Hippocampal formation (tissue), 2 donors: ENCODE measurements at regions not wholly inside any gene's neighbourhood (a gene's known extent, or its start where the extent isn't known, plus 50 kb on each side); places are given as distances from the start of the nearest gene placed in this dataset.
"Not testable (repeated sequence)": the region's sequence is repeated elsewhere in the genome, so short reads cannot be mapped to it uniquely, and the experiment has no call there.

Experiments used
- DNase-seq, 2 donors: peaks; one replicate each; lab custom pipeline; 2025; lab: John Stamatoyannopoulos, UW

- no peak for DNase-seq
Measured at GRCh38 chr1:199220031-199220430, 581.2 kb downstream of the PTPRC start.

DNA sequence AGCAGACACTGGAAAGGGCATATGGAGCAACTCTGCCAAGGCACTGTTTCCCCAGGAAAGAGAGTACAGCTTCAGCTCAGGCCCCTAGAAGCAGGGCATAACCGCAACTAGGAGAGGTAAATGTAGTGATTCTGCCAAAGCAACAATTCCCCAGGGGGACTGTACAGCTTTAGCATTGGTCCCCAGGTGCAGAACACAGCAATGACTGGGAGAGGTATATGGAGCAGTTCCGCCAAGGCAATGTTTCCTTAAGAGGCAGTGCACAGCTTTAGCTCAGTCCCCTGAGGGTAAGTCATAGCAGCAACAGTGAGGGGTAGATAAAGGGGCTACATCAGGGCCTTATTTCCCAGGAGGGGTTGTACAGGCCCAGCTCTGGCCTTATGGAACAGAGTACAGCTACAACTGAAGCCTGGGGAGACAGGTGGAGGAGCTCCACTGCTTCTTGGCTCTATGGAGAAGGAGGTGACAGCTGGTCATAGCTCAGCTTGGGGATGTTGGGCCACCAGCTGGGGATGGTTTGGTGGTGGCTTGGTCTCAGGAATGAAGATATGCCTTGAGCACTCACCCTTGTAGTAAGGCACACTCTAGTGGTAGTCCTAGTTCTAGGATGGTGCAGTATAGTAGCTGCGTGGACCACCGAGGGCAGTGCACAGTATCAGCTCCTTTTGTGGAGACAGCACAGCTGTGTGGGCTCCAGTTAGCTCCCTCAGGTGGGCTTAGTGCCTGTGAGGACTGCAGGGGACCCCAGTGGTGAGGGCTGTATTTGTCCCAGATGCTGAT is 582.7 kb downstream of the PTPRC start:
- no peak for DNase-seq

DNA sequence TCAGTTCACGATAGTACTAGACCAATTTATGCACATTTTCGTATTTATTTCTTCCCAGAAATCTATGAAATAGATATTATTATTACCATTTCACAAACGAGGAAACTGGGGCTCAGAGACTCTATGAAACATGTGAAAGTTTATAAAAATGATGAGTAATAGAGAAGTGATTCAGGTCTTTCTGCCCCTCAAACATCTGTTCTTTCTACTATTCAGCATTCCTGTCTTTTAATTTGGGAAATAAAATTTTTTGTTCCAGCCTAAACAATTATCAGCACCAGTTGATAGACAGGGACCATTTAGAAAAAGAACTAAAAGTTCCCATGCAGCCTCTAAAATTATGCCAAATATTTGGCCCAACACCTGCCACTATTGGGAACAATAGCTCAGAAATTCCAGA is 585.1 kb downstream of the PTPRC start:
- DNase-seq: no peak

DNA sequence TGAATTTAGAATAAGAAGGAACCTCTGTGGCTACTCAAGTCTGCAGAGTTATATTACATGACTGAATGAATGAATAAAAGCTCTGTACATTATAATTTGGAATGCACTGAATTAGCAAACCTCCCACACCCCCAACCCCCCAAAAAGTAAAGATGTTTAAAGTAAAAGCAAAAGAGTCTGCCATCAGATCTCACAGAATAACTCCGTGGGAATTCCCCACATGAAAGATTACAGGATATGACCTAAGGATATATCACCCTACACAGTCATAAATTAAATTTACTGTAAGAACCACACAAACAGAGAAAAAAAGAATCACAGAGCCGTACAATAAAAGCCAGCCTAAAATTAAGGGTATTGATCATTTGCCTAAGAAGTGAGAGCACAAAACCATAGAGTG is 587.3 kb downstream of the PTPRC start:
- DNase-seq: no peak

DNA sequence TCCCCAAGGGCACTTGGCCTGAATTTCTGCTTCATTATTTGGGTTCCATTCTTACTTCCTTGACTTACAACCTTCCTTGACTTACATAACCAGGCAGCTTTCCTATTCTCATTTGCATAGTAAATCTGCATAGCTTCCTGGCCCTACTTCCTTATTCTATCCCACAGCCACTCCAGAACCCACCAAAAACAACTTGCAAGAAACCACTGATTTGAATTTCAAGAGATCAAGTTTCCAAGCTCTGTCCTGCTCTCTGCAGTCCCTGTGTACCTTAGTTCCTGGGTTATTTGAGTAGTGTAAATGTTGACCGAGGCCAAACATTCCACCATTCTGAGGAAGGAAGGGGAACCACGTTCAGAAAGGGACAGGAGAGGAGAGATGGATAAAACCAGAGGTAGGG is 603.3 kb downstream of the PTPRC start:
- DNase-seq: no peak

- no peak for DNase-seq
Measured at GRCh38 chr1:199242601-199243000, 603.8 kb downstream of the PTPRC start.

- DNase-seq: peak; percentile 21 to 64
Measured at GRCh38 chr1:199243423-199244061, 604.7 kb downstream of the PTPRC start.

GRCh38 chr1:199245946-199246345 is 607.1 kb downstream of the PTPRC start:
- no peak for DNase-seq

- no peak for DNase-seq
Measured at GRCh38 chr1:199246716-199247115, 607.9 kb downstream of the PTPRC start.

GRCh38 chr1:199247891-199248290 is 609.1 kb downstream of the PTPRC start:
- DNase-seq: no peak

- DNase-seq: not testable (repeated sequence)
Measured at GRCh38 chr1:199254040-199254439, 615.2 kb downstream of the PTPRC start.

DNA sequence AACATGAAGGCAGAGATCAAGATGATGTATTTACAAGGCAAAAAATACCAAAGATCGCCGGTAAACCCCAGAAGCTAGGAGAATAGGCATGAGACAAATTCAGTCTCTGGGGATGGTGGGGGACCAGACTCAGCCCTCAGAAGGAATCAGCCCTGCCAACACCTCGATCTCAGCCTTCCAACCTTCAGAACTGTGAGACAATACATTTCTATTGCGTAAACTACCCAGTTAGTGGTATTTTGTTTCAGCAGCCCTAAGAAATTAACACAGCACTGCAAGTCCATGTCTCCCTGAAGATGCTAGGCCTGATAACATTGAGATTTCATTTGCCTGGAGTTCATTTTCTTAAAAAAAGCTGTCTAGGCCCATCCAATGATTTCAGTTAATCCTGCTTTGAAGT is 622.5 kb downstream of the PTPRC start:
- DNase-seq: no peak

DNA sequence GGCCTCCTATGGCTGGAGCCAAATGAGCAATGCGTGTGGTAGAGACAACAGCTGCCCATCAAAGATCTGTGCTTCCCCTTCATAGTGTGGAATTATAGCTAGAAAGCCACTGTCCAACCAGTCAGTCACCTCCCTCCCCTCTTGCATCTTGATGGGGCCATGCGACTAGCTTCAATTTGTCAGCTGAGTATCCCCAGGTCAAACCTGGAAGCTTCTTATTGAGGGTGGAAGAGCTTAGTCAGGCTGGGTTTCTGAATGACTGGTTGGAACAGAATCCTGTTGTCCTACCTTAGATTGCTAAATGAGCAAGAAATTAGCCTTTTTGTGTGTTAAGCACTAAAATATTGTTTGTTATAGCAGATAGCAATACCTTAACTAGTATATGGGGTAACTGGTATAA is 625.4 kb downstream of the PTPRC start:
- no peak for DNase-seq

- DNase-seq: no peak
Measured at GRCh38 chr1:199264911-199265310, 626.1 kb downstream of the PTPRC start.

DNA sequence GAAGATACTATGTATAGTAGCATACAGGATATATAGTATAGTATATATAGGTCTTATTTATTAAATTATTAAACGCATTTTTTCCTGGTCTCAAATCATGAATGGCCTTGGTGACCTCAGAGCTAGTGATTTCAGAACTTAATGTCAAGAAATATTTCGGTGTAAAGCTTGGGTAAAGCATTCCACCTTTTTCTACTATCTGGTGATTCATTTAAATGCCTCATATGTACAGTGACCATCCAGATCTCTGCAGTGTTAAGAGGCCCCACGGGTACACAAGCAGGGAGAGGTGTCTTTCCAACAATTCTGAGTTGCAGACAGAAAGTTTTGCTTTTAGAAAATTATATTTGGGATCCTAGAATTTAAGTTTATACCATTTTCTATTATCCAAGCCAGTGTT is 626.5 kb downstream of the PTPRC start:
- no peak for DNase-seq

DNA sequence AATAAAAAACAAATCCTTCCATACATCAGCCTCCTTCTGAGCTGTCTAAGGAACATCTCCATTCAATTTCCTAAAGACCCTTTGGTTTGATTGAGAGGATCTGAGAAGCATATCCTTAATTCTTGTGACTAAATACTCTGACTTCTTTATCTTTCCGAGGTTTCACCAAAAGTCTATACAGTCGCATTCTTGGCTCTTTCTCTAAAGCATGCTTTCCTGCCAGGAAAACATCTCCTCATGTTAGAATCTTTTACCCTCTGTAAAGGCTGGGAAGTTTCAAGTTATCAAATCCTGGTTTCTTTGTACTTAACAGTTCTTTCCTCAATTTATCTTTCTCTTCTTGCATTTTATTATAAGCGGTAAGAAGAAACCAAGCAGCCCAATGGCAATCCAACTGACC is 630.4 kb downstream of the PTPRC start:
- no peak for DNase-seq

- DNase-seq: no peak
Measured at GRCh38 chr1:199272139-199272544, 633.3 kb downstream of the PTPRC start.

GRCh38 chr1:199272628-199273086 is 633.8 kb downstream of the PTPRC start:
- DNase-seq: no peak

GRCh38 chr1:199273837-199274379 is 635.1 kb downstream of the PTPRC start:
- no peak for DNase-seq

- no peak for DNase-seq
Measured at GRCh38 chr1:199279067-199279466, 640.2 kb downstream of the PTPRC start.

- DNase-seq: no peak
Measured at GRCh38 chr1:199279872-199280645, 641.2 kb downstream of the PTPRC start.

GRCh38 chr1:199282751-199283305 is 644.0 kb downstream of the PTPRC start:
- no peak for DNase-seq
